GM12878 (cell line): ENCODE measurements at regions not wholly inside any gene's neighbourhood (a gene's known extent, or its start where the extent isn't known, plus 50 kb on each side); places are given as distances from the start of the nearest gene placed in this dataset.

ENCODE experiments used
- ATAC-seq: fragments of 200-7000 bp; cut with Tn5 transposase; 3 replicates; pipeline ENCODE4 v1.9.1; 2020; ENCODE audit warnings: mild to moderate bottlenecking, moderate library complexity
- BruUV-seq: library from RNA; stranded (reverse); fragments of 400-500 nt; replicated peaks from 2 replicates; lab custom pipeline; 2021; lab: Mats Ljungman, UMichigan
- CTCF ChIA-PET: fragments of 300-600 bp; sonication (Branson Sonifier 250); formaldehyde crosslinking; extraction: SDS; loops from one replicate; lab custom pipeline; 2021; ENCODE audit warnings: inconsistent platforms; lab: Yijun Ruan, JAX
- POLR2A ChIA-PET: fragments of 350-600 bp; formaldehyde crosslinking; extraction: SDS; loops from one replicate; lab custom pipeline; 2021; ENCODE audit warnings: inconsistent platforms; lab: Charles Lee
- RAD21 ChIA-PET: fragments of 300-600 bp; sonication (Branson Sonifier 250); formaldehyde crosslinking; loops from one replicate; lab custom pipeline; 2023; ENCODE audit warnings: antibody characterized with exemption; ENCODE audit not compliant: unreplicated experiment; lab: Charles Lee
- SMC1A ChIA-PET: fragments of 300-600 bp; sonication (Branson Sonifier 250); formaldehyde crosslinking; loops from one replicate; lab custom pipeline; 2023; ENCODE audit not compliant: unreplicated experiment, uncharacterized antibody; lab: Charles Lee
- DNase-seq: peaks from one replicate; pipeline ENCODE4 v3.0.0-alpha.2; 2011; ENCODE audit warnings: low read depth, low spot score
- FAIRE-seq: peaks from 3 replicates; lab custom pipeline; 2011; peaks lifted over from hg19 to GRCh38; lab: Jason Lieb, UNC
- H2AFZ ChIP-seq: 2 replicates; pipeline ENCODE4 v1.6.0; 2011; ENCODE audit warnings: low read depth, low read length, control low read depth; ENCODE audit not compliant: control insufficient read depth
- H3K27ac ChIP-seq: 2 replicates; pipeline ENCODE4 v1.5.1; 2011; ENCODE audit warnings: control low read depth; ENCODE audit not compliant: control insufficient read depth, insufficient read depth
- H3K27me3 ChIP-seq, 2 experiments: replicated peaks in 1 of 2; 2 replicates each; pipeline versions ENCODE4 v1.6.0 to v1.6.1; 2011; ENCODE audit warnings: low read length in 1 of 2; ENCODE audit not compliant: control insufficient read depth in 2 of 2, insufficient read depth in 2 of 2
- H3K36me3 ChIP-seq, 2 experiments: 2 replicates each; pipeline ENCODE4 v1.5.1; 2011; ENCODE audit warnings: low read length in 1 of 2; ENCODE audit not compliant: control insufficient read depth in 2 of 2, insufficient read depth in 2 of 2
- H3K4me1 ChIP-seq: 2 replicates; pipeline ENCODE4 v1.6.1; 2011; ENCODE audit warnings: mild to moderate bottlenecking, low read length, moderate library complexity, mixed read lengths; ENCODE audit not compliant: control insufficient read depth, insufficient read depth
- H3K4me2 ChIP-seq: 2 replicates; pipeline ENCODE4 v1.6.0; 2011; ENCODE audit warnings: control low read depth; ENCODE audit not compliant: control insufficient read depth, insufficient read depth
- H3K4me3 ChIP-seq: fragments of 200-600 bp; sonication (generic); 2 replicates; pipeline ENCODE4 v1.5.1; 2016
- H3K79me2 ChIP-seq: 2 replicates; pipeline ENCODE4 v1.6.0; 2011; ENCODE audit warnings: low read length; ENCODE audit not compliant: control insufficient read depth, insufficient read depth
- H3K9ac ChIP-seq: 2 replicates; pipeline ENCODE4 v1.8.0; 2011; ENCODE audit warnings: low read length, control low read depth, mixed read lengths; ENCODE audit not compliant: control insufficient read depth, insufficient read depth
- H3K9me3 ChIP-seq: replicated peaks from 3 replicates; pipeline ENCODE4 v1.5.1; 2011; ENCODE audit warnings: mild to moderate bottlenecking, low read length; ENCODE audit not compliant: control insufficient read depth, insufficient read depth
- H4K20me1 ChIP-seq: 2 replicates; pipeline ENCODE4 v1.6.0; 2011; ENCODE audit not compliant: control insufficient read depth, insufficient read depth
- MYB ChIP-seq: fragments of 150-350 bp; IDR thresholded peaks from 2 replicates; pipeline ENCODE4 v1.6.1; 2014; ENCODE audit warnings: mild to moderate bottlenecking, low read depth, low read length, borderline replicate concordance
- NRF1 ChIP-seq: conservative IDR thresholded peaks from 2 replicates; pipeline ENCODE4 v1.6.1; 2011; ENCODE audit warnings: mild to moderate bottlenecking, low read depth, low read length, improper control_type of control experiment
- WGBS: methylation state at CpG from one replicate; pipeline ENCODE4 v1.1.6; 2016; ENCODE audit warnings: low lambda C conversion rate; ENCODE audit not compliant: insufficient replicate concordance, insufficient coverage; ENCODE audit errors: missing lambda C conversion rate; 5-methylcytosine and 5-hydroxymethylcytosine counted together
- in situ Hi-C: fragments of 300-500 bp; cut with MboI; formaldehyde crosslinking; loops from 9 replicates; pipeline ENCODE4 v1.14.3; 2018; ENCODE audit warnings: mixed read lengths
- intact Hi-C: fragments of 100-400 bp; cut with micrococcal nuclease; formaldehyde crosslinking; loops from one replicate; pipeline ENCODE4 v1.14.2; 2022; ENCODE audit not compliant: unreplicated experiment
- TF ChIP-seq, protein P1 (sequence below): fragments of 450-650 bp; formaldehyde crosslinking; IDR thresholded peaks from 2 replicates; pipeline ENCODE4 v1.4.0; 2022; ENCODE audit warnings: mild to moderate bottlenecking, moderate library complexity

GRCh38 chr3:167057581-167057980, 322.5 kb downstream of the ZBBX start:
- no peaks in the 10 kb centered on the region; the same call in 2 of the 3 replicates for H3K9me3 ChIP-seq
- intact Hi-C loops, result no loop called here
- no peak overlapping the region for H3K4me2 ChIP-seq
- ChIA-PET SMC1A (no interaction called here), POLR2A (no interaction called here), CTCF (no interaction called here), RAD21 (no interaction called here)
- no TSS peak for BruUV-seq
- H3K9ac ChIP-seq, result no peak overlapping the region
- no peak overlapping the region for H3K4me3 ChIP-seq
- H3K36me3 ChIP-seq, result no peaks in the 10 kb centered on the region
- H3K27me3 ChIP-seq, result no peaks in the 10 kb centered on the region
- no peak overlapping the region for H3K27ac ChIP-seq
- FAIRE-seq (no peak), DNase-seq (no peak), ATAC-seq (no peak)
- in situ Hi-C loops, result no loop called here
- 0% methylated on average over 1 of the region's 1 CpG for WGBS
- TF ChIP-seq, protein P1, sequence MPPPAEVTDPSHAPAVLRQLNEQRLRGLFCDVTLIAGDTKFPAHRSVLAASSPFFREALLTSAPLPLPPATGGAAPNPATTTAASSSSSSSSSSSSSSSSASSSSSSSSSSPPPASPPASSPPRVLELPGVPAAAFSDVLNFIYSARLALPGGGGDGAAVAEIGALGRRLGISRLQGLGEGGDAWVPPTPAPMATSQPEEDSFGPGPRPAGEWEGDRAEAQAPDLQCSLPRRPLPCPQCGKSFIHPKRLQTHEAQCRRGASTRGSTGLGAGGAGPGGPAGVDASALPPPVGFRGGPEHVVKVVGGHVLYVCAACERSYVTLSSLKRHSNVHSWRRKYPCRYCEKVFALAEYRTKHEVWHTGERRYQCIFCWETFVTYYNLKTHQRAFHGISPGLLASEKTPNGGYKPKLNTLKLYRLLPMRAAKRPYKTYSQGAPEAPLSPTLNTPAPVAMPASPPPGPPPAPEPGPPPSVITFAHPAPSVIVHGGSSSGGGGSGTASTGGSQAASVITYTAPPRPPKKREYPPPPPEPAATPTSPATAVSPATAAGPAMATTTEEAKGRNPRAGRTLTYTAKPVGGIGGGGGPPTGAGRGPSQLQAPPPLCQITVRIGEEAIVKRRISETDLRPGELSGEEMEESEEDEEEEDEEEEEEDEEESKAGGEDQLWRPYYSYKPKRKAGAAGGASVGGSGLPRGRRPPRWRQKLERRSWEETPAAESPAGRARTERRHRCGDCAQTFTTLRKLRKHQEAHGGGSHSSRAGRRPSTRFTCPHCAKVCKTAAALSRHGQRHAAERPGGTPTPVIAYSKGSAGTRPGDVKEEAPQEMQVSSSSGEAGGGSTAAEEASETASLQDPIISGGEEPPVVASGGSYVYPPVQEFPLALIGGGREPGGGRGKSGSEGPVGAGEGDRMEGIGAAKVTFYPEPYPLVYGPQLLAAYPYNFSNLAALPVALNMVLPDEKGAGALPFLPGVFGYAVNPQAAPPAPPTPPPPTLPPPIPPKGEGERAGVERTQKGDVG (CRISPR knock-in tag), result no peak
- TF ChIP-seq NRF1, result no peak
- H2AFZ ChIP-seq, result no peak overlapping the region
- no peaks in the 10 kb centered on the region for H3K79me2 ChIP-seq
- H3K4me1 ChIP-seq, result no peaks in the 10 kb centered on the region
- H4K20me1 ChIP-seq, result no peaks in the 10 kb centered on the region

GRCh38 chr3:167054926-167055325, 325.2 kb downstream of the ZBBX start:
- no peak overlapping the region for H2AFZ ChIP-seq
- no peak for FAIRE-seq
- H3K9ac ChIP-seq, result no peak overlapping the region
- SMC1A ChIA-PET, result no interaction called here
- TF ChIP-seq MYB, result no peak
- H4K20me1 ChIP-seq, result no peaks in the 10 kb centered on the region
- POLR2A ChIA-PET, result no interaction called here
- no peak for DNase-seq
- no peaks in the 10 kb centered on the region for H3K36me3 ChIP-seq
- H3K4me1 ChIP-seq, result no peaks in the 10 kb centered on the region
- no peaks in the 10 kb centered on the region for H3K27me3 ChIP-seq
- no peak overlapping the region for H3K4me2 ChIP-seq
- H3K27ac ChIP-seq, result no peak overlapping the region
- no TSS peak for BruUV-seq
- WGBS, result 0% methylated on average over 2 of the region's 2 CpGs
- CTCF ChIA-PET, result no interaction called here
- RAD21 ChIA-PET, result no interaction called here
- intact Hi-C loops (no loop called here), in situ Hi-C loops (no loop called here)
- H3K9me3 ChIP-seq, result no peaks in the 10 kb centered on the region
- ATAC-seq, result no peak
- no peak overlapping the region for H3K4me3 ChIP-seq
- H3K79me2 ChIP-seq, result no peaks in the 10 kb centered on the region
